GM12878 (cell line): ENCODE measurements at regions not wholly inside any gene's neighbourhood (a gene's known extent, or its start where the extent isn't known, plus 50 kb on each side); places are given as distances from the start of the nearest gene placed in this dataset.

Experiments used
- CUX1 ChIP-seq: IDR thresholded peaks from 2 replicates; pipeline ENCODE4 v1.6.1; 2012; ENCODE audit warnings: improper control_type of control experiment, low read depth, low read length; ENCODE audit not compliant: insufficient replicate concordance
- ZNF592 ChIP-seq: fragments of 450-650 bp; IDR thresholded peaks from 2 replicates; pipeline ENCODE4 v1.6.1; 2017; ENCODE audit warnings: mild to moderate bottlenecking, moderate library complexity

GRCh38 chr4:3651267-3651845 lies 114.8 kb upstream of the ADRA2C start (continued):
- TF ChIP-seq ZNF592, result no peak
- TF ChIP-seq CUX1, result no peak
- TF ChIP-seq, all 136 proteins: peak for 0
